ENCODE measurements at regions not wholly inside any gene's neighbourhood (a gene's known extent, or its start where the extent isn't known, plus 50 kb on each side); places are given as distances from the start of the nearest gene placed in this dataset.
"Not testable (repeated sequence)": the region's sequence is repeated elsewhere in the genome, so short reads cannot be mapped to it uniquely, and the experiment has no call there.

GRCh38 chr4:13984991-13985800 is 357.7 kb upstream of the BOD1L1 start:
- no peak for DNase-seq (ENCODE audit: low read depth, low spot score)

- no peak for DNase-seq (ENCODE audit: low read depth, low spot score)
Observed at GRCh38 chr4:13985837-13986236, 358.3 kb upstream of the BOD1L1 start.

GRCh38 chr4:13986548-13986947 is 359.0 kb upstream of the BOD1L1 start:
- no peak for DNase-seq (ENCODE audit: low read depth, low spot score)

- DNase-seq (ENCODE audit: low read depth, low spot score), result no peak
Observed at GRCh38 chr4:13988353-13989305, 361.1 kb upstream of the BOD1L1 start.

- no peak for DNase-seq (ENCODE audit: low read depth, low spot score)
Observed at GRCh38 chr4:13989501-13989900, 362.0 kb upstream of the BOD1L1 start.

- no peak for DNase-seq (ENCODE audit: low read depth, low spot score)
Observed at GRCh38 chr4:13990596-13991589, 363.4 kb upstream of the BOD1L1 start.

GRCh38 chr4:13992041-13992440 is 364.5 kb upstream of the BOD1L1 start:
- DNase-seq (ENCODE audit: low read depth, low spot score), result no peak

- DNase-seq (ENCODE audit: low read depth, low spot score), result no peak
Observed at GRCh38 chr4:13992975-13993520, 365.5 kb upstream of the BOD1L1 start.

- no peak for DNase-seq (ENCODE audit: low read depth, low spot score)
Observed at GRCh38 chr4:13994016-13994415, 366.5 kb upstream of the BOD1L1 start.

- DNase-seq (ENCODE audit: low read depth, low spot score), result no peak
Observed at GRCh38 chr4:13998850-13999445, 371.4 kb upstream of the BOD1L1 start.

GRCh38 chr4:14000091-14000814 is 372.7 kb upstream of the BOD1L1 start:
- DNase-seq (ENCODE audit: low read depth, low spot score), result no peak

- DNase-seq (ENCODE audit: low read depth, low spot score), result not testable (repeated sequence)
Observed at GRCh38 chr4:14002331-14002730, 374.8 kb upstream of the BOD1L1 start.

GRCh38 chr4:14008494-14008893 is 381.0 kb upstream of the BOD1L1 start:
- no peak for DNase-seq (ENCODE audit: low read depth, low spot score)

GRCh38 chr4:14018191-14018853 is 390.8 kb upstream of the BOD1L1 start:
- DNase-seq (ENCODE audit: low read depth, low spot score), result no peak

GRCh38 chr4:14022456-14022855 is 394.9 kb upstream of the BOD1L1 start:
- no peak for DNase-seq (ENCODE audit: low read depth, low spot score)

- DNase-seq (ENCODE audit: low read depth, low spot score), result no peak
Observed at GRCh38 chr4:14023036-14023435, 395.5 kb upstream of the BOD1L1 start.

GRCh38 chr4:14023896-14024295 is 396.4 kb upstream of the BOD1L1 start:
- no peak for DNase-seq (ENCODE audit: low read depth, low spot score)

GRCh38 chr4:14025111-14025510 is 397.6 kb upstream of the BOD1L1 start:
- no peak for DNase-seq (ENCODE audit: low read depth, low spot score)

GRCh38 chr4:14025891-14026290 is 398.4 kb upstream of the BOD1L1 start:
- DNase-seq (ENCODE audit: low read depth, low spot score), result no peak

All from ELF-1 (cell line).